LNCaP clone FGC (cell line): ENCODE measurements at regions not wholly inside any gene's neighbourhood (a gene's known extent, or its start where the extent isn't known, plus 50 kb on each side); places are given as distances from the start of the nearest gene placed in this dataset.
"Not testable (repeated sequence)": the region's sequence is repeated elsewhere in the genome, so short reads cannot be mapped to it uniquely, and the experiment has no call there.

Experiments used
- DNase-seq: peaks from one replicate; pipeline ENCODE4 v3.0.0-alpha.2; 2011; ENCODE audit warnings: low read depth
- H3K4me3 ChIP-seq: 2 replicates; pipeline ENCODE4 v1.5.1; 2011; ENCODE audit warnings: mild to moderate bottlenecking, low read depth, low read length, control low read depth
- TF ChIP-seq, protein P1 (sequence below): IDR thresholded peaks from 2 replicates; pipeline ENCODE4 v1.5.1; 2012; ENCODE audit warnings: mild to moderate bottlenecking; ENCODE audit not compliant: control insufficient read depth, insufficient read depth; ENCODE audit errors: extremely low read depth

DNA sequence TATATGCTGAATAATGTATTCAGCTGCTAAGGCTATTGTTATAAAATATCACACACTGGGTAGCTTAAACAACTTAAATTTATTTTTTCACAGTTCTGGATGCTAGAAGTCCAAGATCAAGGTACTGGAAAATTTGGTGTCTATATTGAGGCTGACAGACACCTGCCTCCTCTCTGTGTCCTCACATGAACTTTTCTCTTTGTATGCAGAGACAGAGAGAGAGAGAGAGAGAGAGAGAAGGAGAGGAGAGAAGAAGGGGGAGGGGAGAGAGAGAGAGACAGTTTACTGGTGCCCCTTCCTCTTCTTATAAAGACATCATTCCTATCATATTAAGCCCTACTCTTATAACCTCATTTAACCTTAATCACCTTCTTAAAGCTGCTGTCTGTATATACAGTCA, 320.1 kb upstream of the THBS1 start:
- TF ChIP-seq, protein P1, sequence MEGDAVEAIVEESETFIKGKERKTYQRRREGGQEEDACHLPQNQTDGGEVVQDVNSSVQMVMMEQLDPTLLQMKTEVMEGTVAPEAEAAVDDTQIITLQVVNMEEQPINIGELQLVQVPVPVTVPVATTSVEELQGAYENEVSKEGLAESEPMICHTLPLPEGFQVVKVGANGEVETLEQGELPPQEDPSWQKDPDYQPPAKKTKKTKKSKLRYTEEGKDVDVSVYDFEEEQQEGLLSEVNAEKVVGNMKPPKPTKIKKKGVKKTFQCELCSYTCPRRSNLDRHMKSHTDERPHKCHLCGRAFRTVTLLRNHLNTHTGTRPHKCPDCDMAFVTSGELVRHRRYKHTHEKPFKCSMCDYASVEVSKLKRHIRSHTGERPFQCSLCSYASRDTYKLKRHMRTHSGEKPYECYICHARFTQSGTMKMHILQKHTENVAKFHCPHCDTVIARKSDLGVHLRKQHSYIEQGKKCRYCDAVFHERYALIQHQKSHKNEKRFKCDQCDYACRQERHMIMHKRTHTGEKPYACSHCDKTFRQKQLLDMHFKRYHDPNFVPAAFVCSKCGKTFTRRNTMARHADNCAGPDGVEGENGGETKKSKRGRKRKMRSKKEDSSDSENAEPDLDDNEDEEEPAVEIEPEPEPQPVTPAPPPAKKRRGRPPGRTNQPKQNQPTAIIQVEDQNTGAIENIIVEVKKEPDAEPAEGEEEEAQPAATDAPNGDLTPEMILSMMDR: no peak
- H3K4me3 ChIP-seq: no peak overlapping the region
- DNase-seq: no peak

DNA sequence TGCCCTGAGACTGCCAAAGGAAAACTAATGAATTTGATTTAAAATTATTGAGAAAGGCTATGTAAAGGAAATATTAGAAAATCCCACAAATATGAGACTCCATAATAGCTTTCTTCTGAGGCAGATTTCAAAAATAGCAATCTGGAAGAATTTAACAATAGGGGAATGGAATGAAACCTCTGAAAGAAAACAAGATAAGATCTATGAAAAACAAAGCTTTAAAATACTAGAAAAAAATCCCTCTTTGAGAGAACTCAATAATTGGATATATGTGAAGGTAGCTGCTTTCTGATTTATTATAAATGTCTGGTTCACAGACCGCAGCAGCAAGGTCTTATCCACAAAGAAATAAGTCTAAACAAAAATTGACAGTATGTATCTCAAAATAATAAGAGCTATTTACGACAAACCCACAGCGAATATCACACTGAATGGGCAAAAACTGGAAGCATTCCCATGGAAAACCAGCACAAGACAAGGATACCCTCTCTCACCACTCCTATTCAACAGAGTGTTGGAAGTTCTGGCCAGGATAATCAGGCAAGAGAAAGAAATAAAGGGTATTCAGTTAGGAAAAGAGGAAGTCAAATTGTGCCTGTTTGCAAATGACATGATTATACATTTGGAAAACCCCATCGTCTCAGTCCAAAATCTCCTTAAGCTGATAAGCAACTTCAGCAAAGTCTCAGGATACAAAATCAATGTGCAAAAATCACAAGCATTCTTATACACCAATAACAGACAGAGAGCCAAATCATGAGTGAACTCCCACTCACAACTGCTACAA, 319.3 kb upstream of the THBS1 start:
- not testable (repeated sequence) for DNase-seq

DNA sequence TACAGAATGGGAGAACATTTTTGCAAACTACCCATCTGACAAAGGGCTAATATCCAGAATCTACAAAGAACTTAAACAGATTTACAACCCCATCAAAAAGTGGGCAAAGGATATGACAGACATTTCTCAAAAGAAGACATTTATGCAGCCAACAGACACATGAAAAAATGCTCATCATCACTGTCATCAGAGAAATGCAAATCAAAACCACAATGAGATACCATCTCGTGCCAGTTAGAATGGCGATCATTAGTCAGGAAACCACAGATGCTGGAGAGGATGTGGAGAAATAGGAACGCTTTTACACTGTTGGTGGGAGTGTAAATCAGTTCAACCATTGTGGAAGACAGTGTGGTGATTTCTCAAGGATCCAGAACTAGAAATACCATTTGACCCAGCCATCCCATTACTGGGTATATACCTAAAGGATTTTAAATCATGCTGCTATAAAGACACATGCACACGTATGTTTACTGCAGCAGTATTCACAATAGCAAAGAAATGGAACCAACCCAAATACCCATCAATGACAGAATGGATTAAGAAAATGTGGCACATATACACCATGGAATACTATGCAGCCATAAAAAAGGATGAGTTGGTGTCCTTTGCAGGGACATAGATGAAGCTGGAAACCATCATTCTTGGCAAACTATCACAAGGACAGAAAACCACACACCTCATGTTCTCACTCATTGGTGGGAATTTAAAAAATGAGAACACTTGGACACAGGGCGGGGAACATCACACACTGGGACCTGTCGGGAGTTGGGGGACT, 317.7 kb upstream of the THBS1 start:
- H3K4me3 ChIP-seq, DNase-seq: not testable (repeated sequence)

More for the DNA sequence above, 319.3 kb upstream of the THBS1 start:
- not testable (repeated sequence) for H3K4me3 ChIP-seq

DNA sequence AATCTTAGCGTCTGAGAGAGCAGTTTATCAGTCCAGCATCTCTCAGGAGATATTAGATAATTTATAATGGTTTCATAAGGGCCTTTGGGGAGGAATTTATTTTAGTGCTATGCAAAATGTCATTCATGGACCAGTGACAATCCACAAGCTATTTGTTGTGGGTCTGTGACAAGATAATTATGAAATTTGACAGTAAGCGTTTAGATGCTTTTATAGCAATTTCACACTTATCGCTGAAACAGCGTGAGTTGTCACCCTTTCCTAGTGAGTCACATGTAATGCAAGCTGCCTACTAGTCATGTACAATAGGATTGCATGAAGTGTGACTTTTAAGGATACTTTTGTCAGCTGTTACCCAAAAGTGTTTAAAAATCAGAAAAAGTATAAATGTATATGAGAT, 315.6 kb upstream of the THBS1 start:
- no peak overlapping the region for H3K4me3 ChIP-seq
- TF ChIP-seq, protein P1: no peak
- no peak for DNase-seq

DNA sequence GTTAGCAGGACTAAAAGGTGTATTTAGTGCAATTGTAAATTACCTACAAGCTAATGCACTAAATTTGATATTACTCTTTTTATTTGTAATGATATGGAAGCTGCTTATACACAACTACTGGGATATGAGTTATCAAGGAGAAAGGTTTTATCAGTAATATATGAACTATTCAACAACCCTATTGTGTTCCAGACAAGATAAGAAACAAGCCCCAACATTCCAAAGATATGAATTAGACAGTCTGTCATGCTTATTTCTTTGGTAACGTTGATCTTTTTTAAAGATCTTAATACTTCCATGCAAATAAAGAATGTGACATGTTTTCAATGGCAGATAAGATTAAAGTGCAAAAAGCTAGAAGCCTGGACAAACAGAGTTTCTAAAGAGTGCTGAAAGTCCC, 314.0 kb upstream of the THBS1 start:
- H3K4me3 ChIP-seq: no peak overlapping the region
- TF ChIP-seq, protein P1: no peak
- no peak for DNase-seq

DNA sequence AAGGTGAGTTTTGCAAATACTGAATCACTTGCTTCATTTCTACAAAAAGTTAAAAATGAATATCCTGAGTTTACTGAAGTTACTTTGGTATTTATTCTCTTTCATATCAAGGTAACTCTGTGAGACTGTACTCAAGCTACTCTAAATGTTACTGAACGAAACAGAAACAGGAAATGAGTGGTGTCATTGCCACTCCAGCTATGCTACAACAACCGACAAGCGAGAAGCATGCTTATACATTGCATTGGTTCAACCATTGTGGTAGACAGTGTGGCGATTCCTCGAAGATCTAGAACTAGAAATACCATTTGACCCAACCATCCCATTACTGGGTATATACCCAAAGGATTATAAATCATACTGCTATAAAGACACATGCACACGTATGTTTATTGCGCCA, 313.2 kb upstream of the THBS1 start:
- TF ChIP-seq, protein P1: no peak
- DNase-seq: no peak
- H3K4me3 ChIP-seq: no peak overlapping the region

DNA sequence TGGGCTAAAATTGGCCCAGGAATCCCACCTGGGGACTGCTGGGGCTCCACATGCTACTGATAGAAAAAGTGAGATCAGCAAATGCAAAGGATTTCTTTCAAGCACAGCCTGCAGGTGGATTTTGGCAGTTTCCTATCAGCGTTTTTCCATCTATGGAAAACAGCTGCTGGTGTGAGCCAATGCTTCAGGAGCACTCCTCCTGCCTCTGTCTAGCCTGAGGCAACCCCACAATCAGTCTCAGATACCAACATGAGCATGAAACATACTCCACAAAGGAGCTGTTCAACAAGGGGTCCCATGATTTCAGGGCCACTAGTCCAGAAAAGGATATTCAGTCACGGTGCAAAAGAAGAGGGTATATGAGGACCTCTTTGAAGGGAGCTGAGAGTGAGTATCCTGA, 311.5 kb upstream of the THBS1 start:
- TF ChIP-seq, protein P1: no peak
- DNase-seq: no peak
- H3K4me3 ChIP-seq: no peak overlapping the region

DNA sequence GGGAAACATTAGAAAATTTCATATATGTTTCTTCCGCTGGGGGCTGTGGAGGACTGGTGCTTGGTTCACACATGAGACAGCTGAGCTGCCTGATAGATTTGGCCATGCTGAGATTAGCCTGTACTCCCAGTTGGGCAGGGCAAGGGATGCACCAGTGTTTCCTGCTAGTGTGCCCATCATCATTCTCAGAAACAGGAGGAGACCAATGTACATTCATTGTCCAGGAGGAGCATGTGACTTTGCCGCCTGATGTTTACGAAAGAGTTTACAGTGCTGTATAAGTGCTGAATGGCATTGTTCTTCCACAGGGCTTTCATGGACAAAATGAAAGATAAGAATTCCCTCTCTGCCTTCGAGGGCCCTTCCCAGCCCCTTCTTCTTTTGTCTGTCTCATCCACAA, 311.1 kb upstream of the THBS1 start:
- TF ChIP-seq, protein P1: no peak
- no peak for DNase-seq
- no peak overlapping the region for H3K4me3 ChIP-seq
